B cell (primary cell): ENCODE measurements at regions not wholly inside any gene's neighbourhood (a gene's known extent, or its start where the extent isn't known, plus 50 kb on each side); places are given as distances from the start of the nearest gene placed in this dataset.

Experiments used
- CTCF ChIP-seq: fragments of 200-600 bp; IDR thresholded peaks from one replicate; pipeline ENCODE4 v1.8.0; 2022; ENCODE audit warnings: antibody characterized with exemption, mild to moderate bottlenecking
- EZH2 ChIP-seq: IDR thresholded peaks from 2 replicates; pipeline ENCODE4 v1.6.1; 2012; ENCODE audit warnings: borderline replicate concordance, low read depth, mild to moderate bottlenecking, moderate library complexity, low read length; ENCODE audit not compliant: insufficient read depth, poor library complexity, severe bottlenecking

DNA sequence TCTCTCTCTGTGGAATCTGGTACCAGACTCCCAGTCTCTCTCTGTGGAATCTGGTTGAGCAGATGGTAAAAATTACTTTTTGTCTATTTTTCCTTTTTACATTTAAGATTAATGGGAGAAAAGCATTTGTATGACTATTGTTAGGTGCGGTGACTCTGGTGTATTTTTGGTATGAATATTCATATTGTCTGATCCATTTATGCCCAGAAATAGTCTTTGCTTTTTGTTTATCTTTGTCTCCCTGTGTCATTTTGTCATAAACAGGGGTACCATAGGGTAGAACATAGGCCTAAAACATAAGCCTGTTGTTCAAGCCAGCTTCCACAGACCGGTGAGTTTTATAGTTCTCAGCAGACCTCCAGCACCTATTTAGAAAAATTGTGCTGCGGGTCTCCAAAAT lies 78.7 kb downstream of the ETS2 start:
- TF ChIP-seq CTCF (no peak), EZH2 (no peak)
